HPDE6-E6E7 (cell line): ENCODE measurements at regions not wholly inside any gene's neighbourhood (a gene's known extent, or its start where the extent isn't known, plus 50 kb on each side); places are given as distances from the start of the nearest gene placed in this dataset.

Experiments
- DNase-seq: peaks from one replicate; pipeline ENCODE4 v3.0.0; 2011; ENCODE audit warnings: missing footprints; ENCODE audit errors: extremely low spot score

- no peak for DNase-seq
These were observed 1208.4 kb upstream of the CDH8 start for GRCh38 chr16:63244631-63245030.

- DNase-seq: no peak
These were observed 1205.3 kb upstream of the CDH8 start for GRCh38 chr16:63241497-63242028.

- no peak for DNase-seq
These were observed 1202.9 kb upstream of the CDH8 start for GRCh38 chr16:63239065-63239570.

GRCh38 chr16:63230421-63231040, 1194.3 kb upstream of the CDH8 start:
- DNase-seq: no peak

- no peak for DNase-seq
These were observed 1192.0 kb upstream of the CDH8 start for GRCh38 chr16:63228259-63228658.

DNA sequence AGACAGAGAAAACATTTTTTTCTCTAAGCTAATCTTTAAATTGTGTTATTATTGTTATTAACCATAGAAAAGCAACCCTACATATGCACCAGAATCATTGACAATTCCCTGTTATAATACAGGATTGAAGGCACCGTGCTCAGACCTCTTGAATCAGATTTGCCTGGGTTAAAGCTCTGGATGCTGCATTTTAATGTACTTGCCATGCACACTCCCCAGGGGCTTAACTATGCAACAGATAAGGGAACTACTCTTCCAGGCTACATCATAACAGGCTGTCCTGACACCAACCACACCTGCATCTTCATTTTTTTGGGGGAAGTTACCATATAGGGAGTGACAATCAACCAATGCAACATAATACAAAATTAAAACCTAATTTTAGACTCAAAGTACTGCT, 1187.6 kb upstream of the CDH8 start:
- DNase-seq: no peak

DNA sequence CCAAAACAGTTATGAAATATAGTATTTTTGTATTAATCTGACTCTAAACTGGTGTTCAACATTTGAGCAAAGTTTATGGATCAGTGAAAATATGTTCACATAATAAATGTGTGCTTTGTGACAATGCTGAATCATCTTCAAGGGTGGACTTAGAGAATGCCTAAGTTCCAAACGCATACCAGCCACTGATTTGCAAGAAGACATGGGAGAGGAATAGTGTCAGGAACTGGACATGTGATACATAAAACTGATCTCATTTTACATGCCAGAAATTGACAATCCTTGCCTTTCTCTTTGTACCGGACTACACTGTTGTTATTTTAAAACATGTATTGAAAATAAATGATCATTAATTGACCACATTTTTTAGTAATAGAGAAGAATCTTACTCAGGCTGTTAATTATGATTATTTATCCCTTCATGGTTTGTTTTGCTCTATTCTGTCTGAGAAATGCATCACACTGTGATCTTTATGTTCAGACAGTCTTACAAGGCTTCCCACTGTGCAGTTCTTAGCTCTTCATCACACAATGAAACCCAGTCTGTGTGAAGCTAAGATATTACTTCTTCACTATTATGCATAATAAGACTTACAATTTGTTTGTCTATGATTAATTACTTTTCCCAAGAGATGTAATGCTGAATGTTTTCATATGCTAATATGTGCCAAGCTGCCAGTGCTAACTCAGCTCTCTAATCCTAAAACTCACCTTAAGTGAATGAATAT, 1180.6 kb upstream of the CDH8 start:
- no peak for DNase-seq

- DNase-seq: no peak
These were observed 1165.6 kb upstream of the CDH8 start for GRCh38 chr16:63201851-63202250.

DNA sequence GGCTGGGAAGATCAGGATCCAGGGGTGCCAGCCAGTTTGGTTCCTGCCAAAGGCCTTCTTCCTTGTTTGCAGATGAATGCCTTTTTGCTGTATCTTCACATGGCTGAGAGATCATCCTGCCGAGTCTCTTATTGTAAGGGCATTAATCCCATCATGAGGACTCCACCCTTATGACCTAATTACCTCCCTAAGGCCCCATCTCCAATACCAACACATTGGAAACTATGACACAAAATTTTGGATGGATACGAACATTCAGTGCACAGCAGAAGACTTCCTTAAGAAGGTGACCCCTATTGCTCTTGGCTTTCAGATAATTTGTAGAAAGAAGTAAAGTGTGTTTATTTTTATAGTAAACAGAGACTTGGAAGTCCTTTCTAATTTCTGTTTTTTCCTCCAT, 1164.7 kb upstream of the CDH8 start:
- no peak for DNase-seq

DNA sequence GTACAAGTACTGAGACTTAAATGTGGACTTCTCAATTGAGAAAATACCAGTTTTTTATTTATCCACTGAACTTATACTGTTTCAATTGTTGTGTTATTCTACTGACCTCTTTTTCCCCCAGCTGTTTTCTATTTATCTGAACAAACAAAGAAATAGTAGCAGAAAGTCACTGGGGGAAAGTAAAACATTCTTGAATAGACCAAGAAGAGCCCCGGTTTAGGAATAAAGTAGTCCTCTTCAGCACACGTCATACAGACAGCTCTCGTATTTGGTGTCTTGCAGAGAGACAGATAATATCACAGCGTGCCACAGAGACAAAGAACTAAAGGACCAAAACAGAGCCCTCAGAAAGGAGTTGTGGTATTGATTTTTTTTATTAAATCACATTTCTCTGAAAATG, 1159.1 kb upstream of the CDH8 start:
- DNase-seq: no peak

- no peak for DNase-seq
These were observed 1156.7 kb upstream of the CDH8 start for GRCh38 chr16:63192980-63193379.

DNA sequence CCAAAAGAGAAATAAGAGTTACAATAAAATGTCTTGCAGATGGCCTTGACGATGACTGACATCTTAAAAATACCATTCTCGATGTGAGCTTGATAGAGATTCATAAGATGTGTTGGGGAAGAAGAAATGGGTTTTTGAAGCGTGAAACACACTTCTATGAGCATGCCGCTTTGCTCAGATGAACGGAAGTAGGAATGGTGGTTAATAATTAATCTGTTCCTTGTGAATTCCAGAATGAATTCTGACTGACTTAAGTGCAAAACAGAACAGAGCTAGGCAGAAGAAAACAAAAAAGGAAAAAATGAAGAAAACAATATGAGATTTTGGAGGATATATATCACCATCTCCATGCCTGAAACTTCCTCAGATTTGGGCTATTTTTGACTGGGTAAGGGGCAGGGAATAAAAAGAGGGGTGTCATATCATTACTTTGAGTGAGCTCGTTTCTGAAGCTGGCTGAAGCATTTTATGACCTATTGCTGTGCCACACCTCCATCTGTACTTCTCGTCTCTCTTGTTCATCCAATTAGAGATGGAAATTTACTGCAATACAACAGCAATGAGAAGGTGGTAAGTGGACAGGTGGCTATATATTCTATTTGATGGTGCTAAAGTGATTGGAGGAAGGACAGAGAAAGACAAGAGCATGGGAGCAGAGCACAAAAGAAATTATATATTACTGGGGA, 1152.0 kb upstream of the CDH8 start:
- DNase-seq: no peak

GRCh38 chr16:63187638-63188037, 1151.4 kb upstream of the CDH8 start:
- DNase-seq: no peak

DNA sequence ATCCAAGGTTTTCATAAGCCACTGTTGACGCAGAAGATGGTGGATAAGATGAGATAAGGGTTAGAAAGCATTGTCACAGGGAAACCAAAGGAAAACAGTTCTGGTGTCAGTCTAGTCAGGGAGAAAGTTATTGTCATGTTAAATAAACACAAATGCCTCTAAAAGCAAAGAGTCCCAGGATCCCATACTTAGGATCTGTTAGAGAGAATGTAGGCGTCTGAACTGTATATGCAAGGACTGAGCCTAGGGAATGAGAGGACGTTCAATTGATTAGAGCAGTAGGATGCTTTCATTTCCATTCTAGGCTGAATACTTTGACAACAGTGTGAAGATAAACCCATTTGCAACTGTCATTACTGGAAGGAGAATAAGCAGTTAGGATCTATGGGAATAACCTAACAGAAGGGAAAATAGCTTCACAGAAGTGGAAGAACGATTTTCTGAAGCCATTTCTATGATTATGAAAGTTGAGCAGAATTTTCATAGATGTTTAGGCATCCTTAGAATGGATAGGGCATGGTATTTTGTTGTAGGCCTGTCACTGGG, 1149.1 kb upstream of the CDH8 start:
- no peak for DNase-seq

DNA sequence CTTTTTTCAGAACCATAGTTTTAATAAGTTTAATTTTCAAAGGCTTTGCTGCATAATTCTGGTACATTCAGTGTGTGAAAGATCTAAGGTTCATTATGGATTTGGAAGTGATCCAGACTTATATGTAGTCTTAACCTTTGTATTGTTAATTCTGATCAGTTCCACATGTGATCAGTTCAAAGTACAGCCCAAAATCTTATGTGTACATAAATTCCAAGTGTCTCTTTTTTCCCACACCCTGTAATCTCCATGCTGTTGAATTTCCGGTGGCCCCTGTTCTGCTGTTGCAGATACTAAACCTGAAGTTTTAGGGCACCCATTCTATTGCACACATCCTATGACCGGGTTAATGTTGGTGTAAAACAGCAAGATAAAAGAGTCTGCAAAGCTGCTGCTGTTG, 1147.5 kb upstream of the CDH8 start:
- no peak for DNase-seq

- no peak for DNase-seq
These were observed 1139.1 kb upstream of the CDH8 start for GRCh38 chr16:63175313-63175712.

GRCh38 chr16:63174801-63175200, 1138.6 kb upstream of the CDH8 start:
- DNase-seq: no peak

GRCh38 chr16:63171545-63171944, 1135.3 kb upstream of the CDH8 start:
- DNase-seq: no peak

DNA sequence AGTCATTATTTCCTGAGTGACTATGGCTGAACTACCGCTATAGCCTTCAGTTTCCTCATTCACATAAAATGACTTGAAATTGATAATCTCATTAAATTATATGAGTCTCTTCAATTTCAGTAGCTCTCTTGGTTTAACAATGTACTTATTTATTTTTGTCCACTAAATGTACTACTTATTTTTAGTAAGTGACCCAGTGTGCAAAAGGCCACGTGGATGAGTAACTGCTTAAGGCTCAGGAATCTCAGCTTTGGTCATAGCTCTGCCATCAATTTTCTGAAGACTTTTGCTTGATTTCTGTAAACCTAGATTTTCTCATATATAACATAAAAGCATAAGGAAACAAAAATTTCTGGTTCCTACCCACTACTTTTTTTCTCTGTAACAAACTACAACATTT, 1132.9 kb upstream of the CDH8 start:
- DNase-seq: no peak

- DNase-seq: no peak
These were observed 1121.6 kb upstream of the CDH8 start for GRCh38 chr16:63157818-63158217.

DNA sequence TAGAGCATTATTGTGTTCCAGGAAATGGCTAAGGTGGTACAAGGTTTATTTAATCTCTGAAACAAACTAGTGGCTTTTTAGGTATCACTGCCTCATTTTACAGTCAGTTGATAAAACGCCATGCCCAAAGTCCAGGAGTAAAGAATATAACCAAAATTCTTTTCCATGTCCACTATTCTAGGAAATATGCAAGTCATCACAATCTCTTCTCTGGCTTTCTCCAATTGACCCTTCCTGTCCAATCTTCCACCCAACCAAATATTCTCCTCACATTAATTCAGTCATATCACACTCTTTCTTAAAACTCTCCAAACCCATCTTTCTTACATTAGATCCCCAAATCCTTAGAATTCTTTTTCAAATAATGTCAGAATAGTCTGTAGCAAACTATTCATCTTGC, 1110.0 kb upstream of the CDH8 start:
- DNase-seq: no peak

GRCh38 chr16:63145411-63145810, 1109.2 kb upstream of the CDH8 start:
- no peak for DNase-seq
